ENCODE measurements at regions not wholly inside any gene's neighbourhood (a gene's known extent, or its start where the extent isn't known, plus 50 kb on each side); places are given as distances from the start of the nearest gene placed in this dataset.

- DNase-seq (peak in 1 of 5 donors; percentile 42), ATAC-seq (peak in 3 of 4 donors; percentile 60 to 85 (median 62))
- no peaks in the 10 kb centered on the region for H3K36me3 ChIP-seq
- TF ChIP-seq POLR2A (IDR thresholded peaks at IDR 0.05) (no peak), CTCF (IDR thresholded peaks at IDR 0.05) (no peak)
- peaks cover 0 to 6% (median 0%) of the 10 kb centered on the region in 12 donors for H3K4me1 ChIP-seq
- intact Hi-C loops (cut with DNase I): no loop called here
- 63 to 76% (median 74%) methylated on average over 5 of the region's 5 CpGs for WGBS, 4 donors
- no peak overlapping the region for H3K27ac ChIP-seq
- no peaks in the 10 kb centered on the region for H3K27me3 ChIP-seq
- H3K9me3 ChIP-seq: no peaks in the 10 kb centered on the region
- no peak overlapping the region for H3K4me3 ChIP-seq
Observed at GRCh38 chr18:62663731-62664336, 51.5 kb upstream of the PHLPP1 start.

GRCh38 chr18:62664414-62664813, 50.9 kb upstream of the PHLPP1 start:
- peaks cover 0 to 6% (median 0%) of the 10 kb centered on the region in 12 donors for H3K4me1 ChIP-seq
- H3K27me3 ChIP-seq: no peaks in the 10 kb centered on the region
- TF ChIP-seq CTCF (IDR thresholded peaks at IDR 0.05): no peak
- no peak for TF ChIP-seq POLR2A (IDR thresholded peaks at IDR 0.05)
- no peak overlapping the region for H3K27ac ChIP-seq
- ATAC-seq: no peak
- no peak overlapping the region for H3K4me3 ChIP-seq
- peaks cover 0 to under 1% (median 0%) of the 10 kb centered on the region in 12 donors for H3K9me3 ChIP-seq
- 83 to 90% (median 84%) methylated on average over 6 of the region's 6 CpGs for WGBS, 4 donors
- intact Hi-C loops (cut with DNase I): no loop called here
- no peak for DNase-seq
- H3K36me3 ChIP-seq: no peaks in the 10 kb centered on the region

- Histone ChIP-seq H3K36me3 (no peaks in the 10 kb centered on the region), H3K27ac (no peak overlapping the region), H3K27me3 (no peaks in the 10 kb centered on the region), H3K4me3 (no peak overlapping the region), H3K9me3 (peaks cover 0 to 8% (median under 1%) of the 10 kb centered on the region in 12 donors), H3K4me1 (peaks cover 0 to 6% (median 0%) of the 10 kb centered on the region in 12 donors)
- no peak for ATAC-seq
- TF ChIP-seq POLR2A (IDR thresholded peaks at IDR 0.05) (no peak), CTCF (IDR thresholded peaks at IDR 0.05) (no peak)
- WGBS, 4 donors: 89 to 99% (median 96%) methylated on average over 4 of the region's 4 CpGs
- no peak for DNase-seq
- intact Hi-C loops (cut with DNase I): no loop called here
Observed at GRCh38 chr18:62665188-62665587, 50.2 kb upstream of the PHLPP1 start.

Data from heart left ventricle (tissue), 16 donors.